RWPE1 (cell line): ENCODE measurements at regions not wholly inside any gene's neighbourhood (a gene's known extent, or its start where the extent isn't known, plus 50 kb on each side); places are given as distances from the start of the nearest gene placed in this dataset.
"Not testable (repeated sequence)": the region's sequence is repeated elsewhere in the genome, so short reads cannot be mapped to it uniquely, and the experiment has no call there.

ENCODE experiments used
- CTCF ChIA-PET: fragments of 350-600 bp; sonication (Branson Sonifier 250); formaldehyde crosslinking; extraction: SDS; loops from one replicate; lab custom pipeline; 2021; lab: Yijun Ruan, JAX
- POLR2A ChIA-PET: fragments of 400-600 bp; formaldehyde crosslinking; extraction: SDS; loops from one replicate; lab custom pipeline; 2020; ENCODE audit warnings: antibody characterized with exemption; ENCODE audit not compliant: low non-redundant PET; lab: Yijun Ruan, JAX
- DNase-seq: peaks from one replicate; pipeline ENCODE4 v3.0.0; 2012; ENCODE audit warnings: low spot score
- H3K27ac ChIP-seq: fragments of 450-650 bp; 2 replicates; pipeline ENCODE4 v1.5.1; 2017
- CTCF ChIP-seq: fragments of 450-650 bp; conservative IDR thresholded peaks from 2 replicates; pipeline ENCODE4 v1.5.1; 2017; ENCODE audit warnings: low read depth, mild to moderate bottlenecking

- H3K27ac ChIP-seq = no peak overlapping the region
- no peak for DNase-seq
- TF ChIP-seq CTCF = no peak
- POLR2A ChIA-PET = no interaction called here
- CTCF ChIA-PET = no interaction called here
Observed at GRCh38 chr3:8166014-8166413, 335.6 kb upstream of the LMCD1 start.

- H3K27ac ChIP-seq = no peak overlapping the region
- no peak for TF ChIP-seq CTCF
- POLR2A ChIA-PET = no interaction called here
- DNase-seq = no peak
- CTCF ChIA-PET = no interaction called here
Observed at GRCh38 chr3:8170971-8171508, 330.6 kb upstream of the LMCD1 start.

- ChIA-PET CTCF (no interaction called here), POLR2A (no interaction called here)
- no peak for TF ChIP-seq CTCF
- no peak for DNase-seq
- H3K27ac ChIP-seq = no peak overlapping the region
Observed at GRCh38 chr3:8173892-8174291, 327.7 kb upstream of the LMCD1 start.

GRCh38 chr3:8176759-8177483 lies 324.7 kb upstream of the LMCD1 start:
- H3K27ac ChIP-seq, CTCF ChIA-PET, POLR2A ChIA-PET: not testable (repeated sequence)
- peak; percentile 7 for DNase-seq

- POLR2A ChIA-PET, DNase-seq, CTCF ChIA-PET, H3K27ac ChIP-seq: not testable (repeated sequence)
Observed at GRCh38 chr3:8178516-8178915, 323.1 kb upstream of the LMCD1 start.

- ChIA-PET CTCF (no interaction called here), POLR2A (no interaction called here)
- DNase-seq = no peak
- TF ChIP-seq CTCF = no peak
- H3K27ac ChIP-seq = no peak overlapping the region
Observed at GRCh38 chr3:8182904-8183303, 318.7 kb upstream of the LMCD1 start.

- POLR2A ChIA-PET = no interaction called here
- no peak for TF ChIP-seq CTCF
- no peak for DNase-seq
- no peak overlapping the region for H3K27ac ChIP-seq
- CTCF ChIA-PET = no interaction called here
Observed at GRCh38 chr3:8183627-8184026, 318.0 kb upstream of the LMCD1 start.
